Smooth muscle cell (in vitro differentiated cells): ENCODE measurements at regions not wholly inside any gene's neighbourhood (a gene's known extent, or its start where the extent isn't known, plus 50 kb on each side); places are given as distances from the start of the nearest gene placed in this dataset.
"Not testable (repeated sequence)": the region's sequence is repeated elsewhere in the genome, so short reads cannot be mapped to it uniquely, and the experiment has no call there.

Experiments used
- DNase-seq: peaks from one replicate; lab custom pipeline; 2025; ENCODE audit not compliant: unreplicated experiment; lab: John Stamatoyannopoulos, UW
- H2AFZ ChIP-seq: fragments of 200-600 bp; sonication (generic); 2 replicates; pipeline ENCODE4 v1.6.0; 2016; ENCODE audit warnings: antibody characterized with exemption, low read depth, mild to moderate bottlenecking
- H3F3A ChIP-seq: fragments of 200-600 bp; sonication (generic); 2 replicates; pipeline ENCODE4 v1.6.0; 2017; ENCODE audit warnings: antibody characterized with exemption, low read depth
- H3K27ac ChIP-seq: fragments of 200-600 bp; sonication (generic); 2 replicates; pipeline ENCODE4 v1.5.1; 2016; ENCODE audit warnings: low read depth, mild to moderate bottlenecking
- H3K27me3 ChIP-seq: fragments of 200-600 bp; sonication (generic); 2 replicates; pipeline ENCODE4 v1.6.1; 2016; ENCODE audit warnings: low read depth, mild to moderate bottlenecking
- H3K36me3 ChIP-seq: fragments of 200-600 bp; sonication (generic); 2 replicates; pipeline ENCODE4 v1.5.1; 2016; ENCODE audit warnings: low read depth
- H3K4me1 ChIP-seq: fragments of 200-600 bp; sonication (generic); 2 replicates; pipeline ENCODE4 v1.5.1; 2016; ENCODE audit warnings: low read depth
- H3K4me2 ChIP-seq: fragments of 200-600 bp; sonication (generic); 2 replicates; pipeline ENCODE4 v1.6.0; 2016; ENCODE audit warnings: mild to moderate bottlenecking
- H3K4me3 ChIP-seq: fragments of 200-600 bp; sonication (generic); 2 replicates; pipeline ENCODE4 v1.5.1; 2016; ENCODE audit warnings: mild to moderate bottlenecking
- H3K79me2 ChIP-seq: fragments of 200-600 bp; sonication (generic); 2 replicates; pipeline ENCODE4 v1.6.0; 2016; ENCODE audit warnings: low read depth, mild to moderate bottlenecking
- H3K9ac ChIP-seq: fragments of 200-600 bp; sonication (generic); 2 replicates; pipeline ENCODE4 v1.6.0; 2016; ENCODE audit warnings: low read depth
- H3K9me3 ChIP-seq: fragments of 200-600 bp; sonication (generic); replicated peaks from 2 replicates; pipeline ENCODE4 v1.5.1; 2016; ENCODE audit warnings: low read depth
- H4K20me1 ChIP-seq: fragments of 200-600 bp; sonication (generic); 2 replicates; pipeline ENCODE4 v1.6.0; 2016; ENCODE audit warnings: low read depth
- CTCF ChIP-seq: fragments of 200-600 bp; sonication (generic); IDR thresholded peaks from 2 replicates; pipeline ENCODE4 v1.5.1; 2017; ENCODE audit warnings: borderline replicate concordance, mild to moderate bottlenecking, antibody characterized with exemption; ENCODE audit not compliant: insufficient read depth, poor library complexity, severe bottlenecking
- WGBS: methylation state at CpG from one replicate; pipeline ENCODE4 v1.1.7; 2016; ENCODE audit warnings: low lambda C conversion rate; 5-methylcytosine and 5-hydroxymethylcytosine counted together

DNA sequence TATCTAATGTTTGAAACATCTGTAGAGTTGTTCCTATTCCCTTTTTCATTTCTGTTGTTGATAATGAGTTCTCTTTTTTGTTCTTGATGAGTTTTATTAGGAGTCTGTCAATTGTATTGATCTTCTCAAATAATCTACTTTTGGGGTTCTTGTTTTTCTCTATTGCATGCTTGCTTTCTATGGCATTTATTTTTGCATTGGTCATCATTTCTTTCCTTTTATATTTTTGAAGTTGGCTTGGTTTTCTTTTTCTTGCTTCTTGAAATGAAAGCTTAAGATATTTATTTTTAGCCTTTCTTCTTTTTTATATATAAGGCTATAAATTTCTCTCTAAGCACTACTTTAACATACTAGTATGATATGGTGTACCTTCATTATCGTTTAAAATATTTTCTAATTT is 381.8 kb downstream of the NPHP4 start:
- H3K27ac ChIP-seq, result no peak overlapping the region
- no peaks in the 10 kb centered on the region for H3K9me3 ChIP-seq
- no peak overlapping the region for H3K4me2 ChIP-seq
- no peak overlapping the region for H2AFZ ChIP-seq
- 88% methylated on average over 1 of the region's 1 CpG for WGBS
- no peaks in the 10 kb centered on the region for H3K4me1 ChIP-seq
- no peaks in the 10 kb centered on the region for H3K79me2 ChIP-seq
- H3K27me3 ChIP-seq, result no peaks in the 10 kb centered on the region
- DNase-seq, result no peak
- no peaks in the 10 kb centered on the region for H4K20me1 ChIP-seq
- H3K36me3 ChIP-seq, result no peaks in the 10 kb centered on the region
- no peak overlapping the region for H3K9ac ChIP-seq
- no peak overlapping the region for H3K4me3 ChIP-seq
- H3F3A ChIP-seq, result peaks cover 5% of the 10 kb centered on the region
- TF ChIP-seq CTCF, result no peak

GRCh38 chr1:5603353-5604104 is 388.7 kb downstream of the NPHP4 start:
- no peak overlapping the region for H2AFZ ChIP-seq
- H3K9ac ChIP-seq, result no peak overlapping the region
- no peaks in the 10 kb centered on the region for H3K27me3 ChIP-seq
- H3K4me2 ChIP-seq, result no peak overlapping the region
- no peak overlapping the region for H3K27ac ChIP-seq
- no peaks in the 10 kb centered on the region for H3F3A ChIP-seq
- no peak overlapping the region for H3K4me3 ChIP-seq
- no peak for TF ChIP-seq CTCF
- H3K36me3 ChIP-seq, result no peaks in the 10 kb centered on the region
- no peaks in the 10 kb centered on the region for H3K9me3 ChIP-seq
- WGBS, result 90% methylated on average over 3 of the region's 3 CpGs
- no peaks in the 10 kb centered on the region for H3K79me2 ChIP-seq
- no peaks in the 10 kb centered on the region for H3K4me1 ChIP-seq
- no peaks in the 10 kb centered on the region for H4K20me1 ChIP-seq
- no peak for DNase-seq

GRCh38 chr1:5602718-5603117 is 389.5 kb downstream of the NPHP4 start:
- H3K4me1 ChIP-seq, result not testable (repeated sequence)

GRCh38 chr1:5601516-5601915 is 390.7 kb downstream of the NPHP4 start:
- Histone ChIP-seq H4K20me1 (no peaks in the 10 kb centered on the region), H2AFZ (no peak overlapping the region), H3K9me3 (no peaks in the 10 kb centered on the region), H3K4me2 (no peak overlapping the region), H3K9ac (no peak overlapping the region), H3K36me3 (no peaks in the 10 kb centered on the region), H3K79me2 (no peaks in the 10 kb centered on the region), H3K27ac (no peak overlapping the region), H3K27me3 (no peaks in the 10 kb centered on the region), H3K4me3 (no peak overlapping the region), H3F3A (peaks cover 6% of the 10 kb centered on the region), H3K4me1 (peaks cover 12% of the 10 kb centered on the region)
- no peak for DNase-seq
- WGBS, result 91% methylated on average over 8 of the region's 21 CpGs
- TF ChIP-seq CTCF, result no peak

More at GRCh38 chr1:5602718-5603117, 389.5 kb downstream of the NPHP4 start:
- not testable (repeated sequence) for H3K4me3 ChIP-seq, H3F3A ChIP-seq, H3K27me3 ChIP-seq, H4K20me1 ChIP-seq, H3K27ac ChIP-seq, H3K9me3 ChIP-seq, H3K36me3 ChIP-seq, H2AFZ ChIP-seq, H3K79me2 ChIP-seq, H3K4me2 ChIP-seq, H3K9ac ChIP-seq, DNase-seq
- 47% methylated on average over 4 of the region's 5 CpGs for WGBS
